Endothelial cell of hepatic sinusoid (primary cell): ENCODE measurements at regions not wholly inside any gene's neighbourhood (a gene's known extent, or its start where the extent isn't known, plus 50 kb on each side); places are given as distances from the start of the nearest gene placed in this dataset.
"Not testable (repeated sequence)": the region's sequence is repeated elsewhere in the genome, so short reads cannot be mapped to it uniquely, and the experiment has no call there.

Experiments used
- in situ Hi-C: cut with HindIII; loops from 2 replicates; pipeline ENCODE4 v1.10.0; 2017; ENCODE audit warnings: low sequenced_read_pairs

GRCh38 chrX:31014474-31014873 is 57.4 kb downstream of the FTHL17 start:
- in situ Hi-C loops = not testable (repeated sequence)

GRCh38 chrX:31012509-31013025 is 59.3 kb downstream of the FTHL17 start:
- in situ Hi-C loops = no loop called here

DNA sequence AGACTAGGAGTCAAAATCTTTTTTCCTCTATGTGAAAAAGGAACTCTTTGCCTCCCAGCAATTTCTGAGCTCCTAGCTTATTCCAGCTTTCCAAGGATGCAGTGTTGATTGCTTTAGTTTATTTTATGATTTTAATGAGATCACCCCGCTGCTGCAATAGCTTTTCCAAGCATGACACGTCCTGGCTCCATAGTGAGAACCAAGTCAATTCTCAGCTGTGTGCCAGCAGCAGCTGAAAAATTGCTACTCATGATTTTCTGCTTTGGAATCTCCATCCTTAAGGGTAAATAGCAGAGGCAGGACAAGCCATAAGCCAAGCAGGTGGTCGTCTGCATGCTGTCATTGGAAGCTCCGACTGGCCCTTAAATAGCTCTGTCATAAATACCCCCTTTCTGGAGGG is 64.5 kb downstream of the FTHL17 start:
- in situ Hi-C loops = no loop called here

DNA sequence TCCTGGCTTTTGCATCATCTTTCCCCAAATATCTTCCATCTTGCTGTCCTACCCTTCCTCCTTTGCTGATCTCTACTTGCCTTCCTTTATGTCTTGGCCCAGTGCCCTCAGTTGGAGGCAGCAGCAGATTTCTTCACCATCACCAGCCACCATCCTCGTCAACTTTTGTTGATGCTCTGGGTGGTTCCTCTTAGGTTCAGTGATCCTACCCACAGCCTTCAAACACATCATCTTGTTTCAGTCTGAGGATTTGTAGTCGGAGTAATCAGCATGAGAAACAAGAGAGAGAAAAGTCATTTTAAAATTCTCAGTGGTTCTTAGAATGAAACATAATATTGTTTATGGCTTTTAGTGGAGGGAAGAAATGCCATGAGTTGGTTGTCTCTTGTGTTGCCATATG is 65.8 kb downstream of the FTHL17 start:
- in situ Hi-C loops = no loop called here

GRCh38 chrX:30997411-30997810 is 74.4 kb downstream of the FTHL17 start:
- in situ Hi-C loops = no loop called here

- in situ Hi-C loops = no loop called here
Measured at GRCh38 chrX:30995705-30996104, 76.1 kb downstream of the FTHL17 start.

DNA sequence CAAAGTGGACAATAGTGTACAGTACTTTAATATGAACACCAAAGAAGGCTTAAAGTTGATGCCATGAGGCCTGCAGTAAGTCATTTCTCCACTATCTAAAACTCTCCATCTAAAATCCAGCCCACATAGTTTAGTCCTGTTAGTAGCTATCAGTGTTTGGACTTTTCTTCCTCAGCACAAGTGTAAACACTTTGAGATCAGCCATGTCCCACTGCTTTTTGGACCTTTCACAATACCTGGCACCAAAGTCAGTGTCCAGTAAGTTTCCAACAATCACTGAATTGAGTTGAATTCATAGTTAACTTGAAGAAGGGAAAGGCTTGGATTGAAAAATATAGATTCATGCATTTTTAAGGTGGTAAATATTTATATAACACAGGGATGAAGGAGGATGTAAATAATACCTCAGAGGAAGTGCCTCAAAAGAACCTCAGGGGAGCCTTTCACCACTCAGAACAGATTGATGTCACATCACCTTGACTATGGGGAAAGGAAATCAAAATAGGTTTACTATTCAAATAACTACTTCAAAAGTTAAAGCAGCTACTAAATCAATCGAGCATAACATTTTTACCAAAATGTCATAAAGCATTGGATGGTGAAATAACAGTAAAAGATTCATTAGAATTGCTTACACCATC is 76.7 kb downstream of the FTHL17 start:
- in situ Hi-C loops = no loop called here

DNA sequence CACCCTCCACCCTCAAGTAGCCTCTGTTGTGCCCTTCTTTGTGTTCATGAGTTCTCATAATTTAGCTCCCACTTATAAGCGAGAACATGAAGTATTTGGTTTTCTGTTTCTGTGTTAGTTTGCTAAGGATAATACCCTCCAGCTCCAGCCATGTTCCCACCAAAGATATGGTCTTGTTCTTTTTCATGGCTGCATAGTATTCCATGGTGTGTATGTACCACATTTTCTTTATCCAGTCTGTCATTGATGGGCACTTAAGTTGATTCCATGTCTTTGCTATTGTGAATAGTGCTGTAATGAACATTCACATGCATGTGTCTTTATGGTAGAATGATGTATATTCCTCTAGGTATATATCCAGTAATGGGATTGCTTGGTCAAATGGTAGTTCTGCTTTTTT is 77.8 kb downstream of the FTHL17 start:
- in situ Hi-C loops = not testable (repeated sequence)

- in situ Hi-C loops = no loop called here
Measured at GRCh38 chrX:30992381-30992904, 79.4 kb downstream of the FTHL17 start.

GRCh38 chrX:30990361-30990760 is 81.5 kb downstream of the FTHL17 start:
- in situ Hi-C loops = no loop called here

DNA sequence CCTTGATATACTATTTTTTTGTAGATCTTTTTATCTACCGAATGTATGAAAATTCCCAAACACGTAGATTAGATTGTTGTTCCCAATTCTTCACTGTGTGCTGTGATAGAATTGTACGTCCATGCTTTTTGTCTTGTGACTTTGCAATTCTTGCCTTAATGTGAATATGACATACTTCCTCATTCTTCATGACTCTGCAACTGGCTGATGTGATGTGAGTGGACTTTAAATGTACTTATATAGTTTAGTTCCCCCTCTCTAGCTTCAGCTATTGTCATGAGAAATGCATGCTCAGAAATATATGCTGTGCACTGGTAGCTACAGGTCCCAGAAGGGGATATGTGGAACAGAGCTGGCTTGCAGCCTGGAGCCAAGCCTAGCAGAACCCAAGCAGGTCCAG is 89.4 kb downstream of the FTHL17 start:
- in situ Hi-C loops = no loop called here

DNA sequence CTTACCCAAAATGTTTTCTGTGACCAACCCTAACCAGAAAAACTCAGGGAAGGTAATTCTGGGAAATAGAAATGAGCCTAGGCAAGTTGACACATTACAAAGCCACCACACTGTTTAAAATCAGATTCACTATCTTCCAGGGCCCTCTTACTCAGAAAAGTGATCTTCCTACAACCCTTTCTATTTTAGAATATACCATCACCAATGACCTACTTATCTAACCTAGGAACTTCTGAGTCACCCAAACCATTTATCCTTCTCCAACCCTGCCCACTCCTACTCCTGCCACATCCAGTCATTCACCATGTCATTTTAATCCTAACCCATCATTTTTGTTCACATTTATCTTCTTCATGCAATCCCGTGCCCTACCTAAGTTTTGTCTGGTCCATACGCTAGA is 89.9 kb downstream of the FTHL17 start:
- in situ Hi-C loops = no loop called here

GRCh38 chrX:30979271-30979670 is 90.2 kb upstream of the TAB3 start:
- in situ Hi-C loops = no loop called here

GRCh38 chrX:30975467-30975866 is 86.4 kb upstream of the TAB3 start:
- in situ Hi-C loops = no loop called here

- in situ Hi-C loops = no loop called here
Measured at GRCh38 chrX:30973784-30974427, 84.9 kb upstream of the TAB3 start.

DNA sequence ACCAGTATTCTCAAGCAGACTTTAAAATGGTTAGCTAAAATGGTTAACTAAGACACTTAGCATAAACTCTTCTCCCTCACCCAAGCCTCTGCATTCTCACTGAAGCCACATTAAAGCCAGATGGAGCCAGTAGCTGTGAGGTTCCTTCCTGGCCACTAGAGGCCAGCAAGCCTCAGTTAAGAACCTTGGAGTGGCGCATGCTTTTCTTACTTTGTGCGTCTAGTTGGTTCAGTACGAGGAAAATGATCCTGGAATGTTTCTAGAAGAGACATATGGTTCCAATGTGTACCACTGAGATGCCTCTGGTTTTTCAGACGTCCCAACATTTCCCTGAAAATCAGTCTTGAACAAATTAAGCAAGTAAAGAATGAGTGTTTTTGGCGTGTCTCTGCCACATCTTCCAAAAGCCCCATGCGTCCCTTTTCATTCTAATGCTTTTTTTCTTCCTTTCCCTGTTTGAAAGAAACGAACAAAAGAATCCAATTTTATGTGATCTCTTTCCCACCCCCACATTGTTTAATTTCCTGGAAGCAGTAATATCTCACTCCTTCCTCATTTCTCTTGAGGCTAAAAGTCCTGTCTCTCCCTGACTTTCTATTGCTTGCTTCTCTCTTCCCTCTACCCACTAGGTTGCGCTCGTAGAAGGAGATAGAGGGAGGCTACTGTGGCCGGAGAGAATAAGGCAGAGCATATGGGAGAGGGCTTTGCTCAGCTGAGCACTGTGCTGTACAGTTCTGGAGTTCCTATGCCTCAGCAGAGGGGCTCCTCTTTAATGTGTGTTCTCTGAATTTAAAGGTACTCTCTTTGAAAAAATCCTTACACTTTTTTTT is 82.9 kb upstream of the TAB3 start:
- in situ Hi-C loops = no loop called here

DNA sequence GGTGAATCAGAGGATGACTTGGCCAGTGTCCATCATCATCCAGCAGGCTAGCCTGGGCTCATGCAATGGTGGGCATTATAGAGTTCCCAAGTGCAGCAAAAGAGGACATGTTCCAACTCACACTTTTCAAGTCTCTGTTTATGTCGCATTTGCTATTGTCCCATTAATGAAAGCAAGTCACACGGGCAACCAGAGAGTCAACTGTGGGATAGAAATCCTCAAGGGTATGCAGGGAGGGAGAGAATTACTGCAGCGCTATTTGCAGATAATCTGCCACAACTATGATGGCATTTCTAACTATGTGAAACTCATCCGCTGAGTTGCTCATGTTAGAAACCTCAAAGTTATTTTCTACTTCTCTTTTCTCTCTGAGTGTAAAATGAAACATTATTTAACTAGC is 78.5 kb upstream of the TAB3 start:
- in situ Hi-C loops = no loop called here

- in situ Hi-C loops = no loop called here
Measured at GRCh38 chrX:30965767-30966166, 76.7 kb upstream of the TAB3 start.

DNA sequence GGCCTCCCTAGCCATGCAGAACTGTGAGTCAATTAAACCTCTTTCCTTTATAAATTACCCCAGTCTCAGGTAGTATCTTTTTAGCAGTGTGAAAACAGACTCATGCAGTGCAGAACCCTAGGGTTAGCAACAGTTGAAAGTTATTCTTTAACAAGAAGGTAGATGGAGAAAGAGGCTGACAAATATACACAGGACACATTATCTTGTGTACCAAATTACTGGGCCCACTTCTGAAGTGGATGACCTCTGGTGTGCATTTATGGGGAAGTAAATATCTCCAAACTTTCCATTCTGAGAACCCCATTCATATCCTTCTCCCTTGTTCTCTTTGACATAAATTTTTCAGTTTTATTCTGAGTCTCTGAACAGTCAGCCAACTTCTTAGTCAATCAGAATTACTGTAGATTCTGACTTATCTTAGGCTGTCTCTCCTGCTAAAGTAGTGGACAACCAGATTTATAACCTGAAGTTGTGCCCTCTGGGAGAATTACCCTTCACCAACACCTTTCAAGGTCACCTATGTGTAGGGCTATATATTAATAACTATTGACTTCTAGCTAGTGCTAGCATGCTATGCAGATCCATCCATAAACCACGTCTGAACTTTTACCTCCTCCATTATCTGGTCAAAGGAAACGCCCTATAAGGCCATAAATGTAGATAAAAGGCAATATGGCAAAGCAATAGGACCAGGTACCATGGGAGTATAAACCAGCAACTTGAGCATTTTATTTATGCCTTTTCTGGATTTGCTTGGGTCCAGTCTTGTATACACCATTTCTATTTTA is 72.5 kb upstream of the TAB3 start:
- in situ Hi-C loops = no loop called here

DNA sequence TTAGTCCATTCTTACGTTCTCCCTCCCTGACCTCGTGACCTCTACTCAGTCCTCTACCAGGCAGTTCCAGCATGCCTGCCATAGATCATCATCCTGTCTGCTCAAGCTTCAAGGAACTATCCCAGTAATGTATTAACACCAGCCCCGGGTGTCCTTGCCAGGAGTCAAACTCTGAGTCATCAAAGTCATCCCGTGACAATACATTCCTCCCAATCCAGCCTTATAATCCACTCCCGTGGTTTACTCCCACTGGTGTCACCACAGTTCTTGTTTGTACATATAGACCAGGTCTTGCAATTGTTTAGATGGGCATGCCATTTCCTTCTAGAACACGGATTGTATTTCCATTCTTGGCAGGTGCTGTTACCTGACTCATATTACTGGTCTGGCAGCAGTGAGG is 68.7 kb upstream of the TAB3 start:
- in situ Hi-C loops = no loop called here

- in situ Hi-C loops = no loop called here
Measured at GRCh38 chrX:30955687-30956086, 66.6 kb upstream of the TAB3 start.
